Smooth muscle cell (in vitro differentiated cells): ENCODE measurements at regions not wholly inside any gene's neighbourhood (a gene's known extent, or its start where the extent isn't known, plus 50 kb on each side); places are given as distances from the start of the nearest gene placed in this dataset.

Experiments
- DNase-seq: peaks from one replicate; lab custom pipeline; 2025; ENCODE audit not compliant: unreplicated experiment; lab: John Stamatoyannopoulos, UW
- H2AFZ ChIP-seq: fragments of 200-600 bp; sonication (generic); 2 replicates; pipeline ENCODE4 v1.6.0; 2016; ENCODE audit warnings: antibody characterized with exemption, low read depth, mild to moderate bottlenecking
- H3F3A ChIP-seq: fragments of 200-600 bp; sonication (generic); 2 replicates; pipeline ENCODE4 v1.6.0; 2017; ENCODE audit warnings: antibody characterized with exemption, low read depth
- H3K27ac ChIP-seq: fragments of 200-600 bp; sonication (generic); 2 replicates; pipeline ENCODE4 v1.5.1; 2016; ENCODE audit warnings: low read depth, mild to moderate bottlenecking
- H3K27me3 ChIP-seq: fragments of 200-600 bp; sonication (generic); 2 replicates; pipeline ENCODE4 v1.6.1; 2016; ENCODE audit warnings: low read depth, mild to moderate bottlenecking
- H3K36me3 ChIP-seq: fragments of 200-600 bp; sonication (generic); 2 replicates; pipeline ENCODE4 v1.5.1; 2016; ENCODE audit warnings: low read depth
- H3K4me1 ChIP-seq: fragments of 200-600 bp; sonication (generic); 2 replicates; pipeline ENCODE4 v1.5.1; 2016; ENCODE audit warnings: low read depth
- H3K4me2 ChIP-seq: fragments of 200-600 bp; sonication (generic); 2 replicates; pipeline ENCODE4 v1.6.0; 2016; ENCODE audit warnings: mild to moderate bottlenecking
- H3K4me3 ChIP-seq: fragments of 200-600 bp; sonication (generic); 2 replicates; pipeline ENCODE4 v1.5.1; 2016; ENCODE audit warnings: mild to moderate bottlenecking
- H3K79me2 ChIP-seq: fragments of 200-600 bp; sonication (generic); 2 replicates; pipeline ENCODE4 v1.6.0; 2016; ENCODE audit warnings: low read depth, mild to moderate bottlenecking
- H3K9ac ChIP-seq: fragments of 200-600 bp; sonication (generic); 2 replicates; pipeline ENCODE4 v1.6.0; 2016; ENCODE audit warnings: low read depth
- H3K9me3 ChIP-seq: fragments of 200-600 bp; sonication (generic); replicated peaks from 2 replicates; pipeline ENCODE4 v1.5.1; 2016; ENCODE audit warnings: low read depth
- H4K20me1 ChIP-seq: fragments of 200-600 bp; sonication (generic); 2 replicates; pipeline ENCODE4 v1.6.0; 2016; ENCODE audit warnings: low read depth
- WGBS: methylation state at CpG from one replicate; pipeline ENCODE4 v1.1.7; 2016; ENCODE audit warnings: low lambda C conversion rate; 5-methylcytosine and 5-hydroxymethylcytosine counted together
- TF ChIP-seq, protein P1 (sequence below): fragments of 200-600 bp; sonication (generic); IDR thresholded peaks from 2 replicates; pipeline ENCODE4 v1.5.1; 2017; ENCODE audit warnings: borderline replicate concordance, mild to moderate bottlenecking, antibody characterized with exemption; ENCODE audit not compliant: insufficient read depth, poor library complexity, severe bottlenecking

DNA sequence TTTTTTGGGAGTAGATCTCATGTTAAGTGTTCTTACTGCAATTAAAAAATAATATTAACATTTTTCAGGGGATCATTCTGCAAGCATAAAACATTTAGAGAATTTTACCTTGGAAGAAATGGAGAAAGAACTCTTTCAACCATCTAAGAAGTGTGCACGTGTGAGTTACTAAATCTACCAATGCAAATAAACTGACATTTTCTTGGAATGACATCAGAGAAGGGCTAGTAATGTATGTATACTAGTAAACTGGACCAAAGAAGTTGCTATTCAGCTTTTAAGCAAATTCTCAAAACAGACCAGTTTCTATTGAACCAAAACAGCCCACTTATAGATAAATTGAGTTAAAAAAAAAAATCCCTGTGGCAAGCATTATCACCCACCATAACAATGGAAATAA lies 191.2 kb downstream of the BTBD3 start:
- no peaks in the 10 kb centered on the region for H3F3A ChIP-seq
- H3K36me3 ChIP-seq = peaks cover 9% of the 10 kb centered on the region
- no peak overlapping the region for H3K4me3 ChIP-seq
- no peaks in the 10 kb centered on the region for H3K27me3 ChIP-seq
- no peak overlapping the region for H3K9ac ChIP-seq
- H3K9me3 ChIP-seq = peaks cover 12% of the 10 kb centered on the region
- WGBS = 48% methylated on average over 1 of the region's 1 CpG
- TF ChIP-seq, protein P1, sequence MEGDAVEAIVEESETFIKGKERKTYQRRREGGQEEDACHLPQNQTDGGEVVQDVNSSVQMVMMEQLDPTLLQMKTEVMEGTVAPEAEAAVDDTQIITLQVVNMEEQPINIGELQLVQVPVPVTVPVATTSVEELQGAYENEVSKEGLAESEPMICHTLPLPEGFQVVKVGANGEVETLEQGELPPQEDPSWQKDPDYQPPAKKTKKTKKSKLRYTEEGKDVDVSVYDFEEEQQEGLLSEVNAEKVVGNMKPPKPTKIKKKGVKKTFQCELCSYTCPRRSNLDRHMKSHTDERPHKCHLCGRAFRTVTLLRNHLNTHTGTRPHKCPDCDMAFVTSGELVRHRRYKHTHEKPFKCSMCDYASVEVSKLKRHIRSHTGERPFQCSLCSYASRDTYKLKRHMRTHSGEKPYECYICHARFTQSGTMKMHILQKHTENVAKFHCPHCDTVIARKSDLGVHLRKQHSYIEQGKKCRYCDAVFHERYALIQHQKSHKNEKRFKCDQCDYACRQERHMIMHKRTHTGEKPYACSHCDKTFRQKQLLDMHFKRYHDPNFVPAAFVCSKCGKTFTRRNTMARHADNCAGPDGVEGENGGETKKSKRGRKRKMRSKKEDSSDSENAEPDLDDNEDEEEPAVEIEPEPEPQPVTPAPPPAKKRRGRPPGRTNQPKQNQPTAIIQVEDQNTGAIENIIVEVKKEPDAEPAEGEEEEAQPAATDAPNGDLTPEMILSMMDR = no peak
- no peaks in the 10 kb centered on the region for H3K79me2 ChIP-seq
- no peak overlapping the region for H3K27ac ChIP-seq
- no peak overlapping the region for H2AFZ ChIP-seq
- no peaks in the 10 kb centered on the region for H4K20me1 ChIP-seq
- no peaks in the 10 kb centered on the region for H3K4me1 ChIP-seq
- no peak overlapping the region for H3K4me2 ChIP-seq
- no peak for DNase-seq

DNA sequence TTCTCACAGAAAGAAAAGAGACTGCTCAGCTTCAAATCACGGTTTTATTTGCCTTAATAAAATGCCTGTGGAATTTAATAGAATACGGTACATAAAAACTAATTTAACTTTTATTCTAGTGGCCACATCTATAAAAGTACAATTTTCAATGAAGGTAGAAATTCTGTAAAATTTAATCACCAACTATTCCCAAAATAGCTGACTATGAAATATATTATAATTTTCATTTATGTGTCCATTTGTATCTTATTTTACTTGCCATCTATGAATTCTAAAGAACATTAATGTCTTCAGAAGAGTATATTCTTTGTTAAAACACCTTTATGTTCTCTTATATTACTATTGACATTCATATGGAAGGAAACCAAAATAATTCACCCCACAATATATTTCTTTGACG lies 192.6 kb downstream of the BTBD3 start:
- H3K4me3 ChIP-seq = no peak overlapping the region

DNA sequence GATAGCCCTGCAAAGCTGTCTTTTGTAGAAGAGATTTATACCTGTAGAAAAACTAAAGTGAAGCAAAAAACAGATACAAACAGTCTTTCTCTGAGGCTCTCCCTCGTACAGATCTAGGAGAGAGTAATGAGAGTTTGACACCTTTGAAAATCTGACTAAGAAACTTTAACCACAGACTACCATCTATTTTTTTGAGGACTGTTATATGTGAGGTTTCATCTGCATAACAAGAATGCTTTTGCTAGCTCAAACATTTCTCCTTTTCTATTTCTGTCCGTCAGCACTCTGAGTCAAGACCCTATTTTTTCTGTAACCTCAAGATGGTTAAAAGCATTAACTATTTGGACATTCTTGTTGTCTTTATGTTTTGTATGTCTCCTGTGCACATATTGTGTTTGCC lies 193.0 kb downstream of the BTBD3 start:
- peak overlapping the region; percentile 71 for H3K4me2 ChIP-seq
- no peaks in the 10 kb centered on the region for H4K20me1 ChIP-seq
- H3F3A ChIP-seq = no peaks in the 10 kb centered on the region
- TF ChIP-seq, protein P1 = no peak
- H3K9me3 ChIP-seq = peaks cover 12% of the 10 kb centered on the region
- no peak overlapping the region for H3K27ac ChIP-seq
- H3K4me3 ChIP-seq = no peak overlapping the region
- no peaks in the 10 kb centered on the region for H3K4me1 ChIP-seq
- WGBS = 6% methylated on average over 2 of the region's 2 CpGs
- no peaks in the 10 kb centered on the region for H3K79me2 ChIP-seq
- H3K36me3 ChIP-seq = peaks cover 9% of the 10 kb centered on the region
- no peak overlapping the region for H2AFZ ChIP-seq
- H3K27me3 ChIP-seq = no peaks in the 10 kb centered on the region
- no peak overlapping the region for H3K9ac ChIP-seq
- no peak for DNase-seq

More for the DNA sequence above, 192.6 kb downstream of the BTBD3 start:
- Histone ChIP-seq H3K36me3 (peaks cover 9% of the 10 kb centered on the region), H4K20me1 (no peaks in the 10 kb centered on the region), H3K27ac (no peak overlapping the region), H3K9ac (no peak overlapping the region), H3K4me2 (peak overlapping the region; percentile 71), H3F3A (no peaks in the 10 kb centered on the region), H2AFZ (no peak overlapping the region), H3K79me2 (no peaks in the 10 kb centered on the region), H3K4me1 (no peaks in the 10 kb centered on the region), H3K9me3 (peaks cover 12% of the 10 kb centered on the region), H3K27me3 (no peaks in the 10 kb centered on the region)
- DNase-seq = no peak
- WGBS = 90% methylated on average over 3 of the region's 3 CpGs
- TF ChIP-seq, protein P1 = no peak

DNA sequence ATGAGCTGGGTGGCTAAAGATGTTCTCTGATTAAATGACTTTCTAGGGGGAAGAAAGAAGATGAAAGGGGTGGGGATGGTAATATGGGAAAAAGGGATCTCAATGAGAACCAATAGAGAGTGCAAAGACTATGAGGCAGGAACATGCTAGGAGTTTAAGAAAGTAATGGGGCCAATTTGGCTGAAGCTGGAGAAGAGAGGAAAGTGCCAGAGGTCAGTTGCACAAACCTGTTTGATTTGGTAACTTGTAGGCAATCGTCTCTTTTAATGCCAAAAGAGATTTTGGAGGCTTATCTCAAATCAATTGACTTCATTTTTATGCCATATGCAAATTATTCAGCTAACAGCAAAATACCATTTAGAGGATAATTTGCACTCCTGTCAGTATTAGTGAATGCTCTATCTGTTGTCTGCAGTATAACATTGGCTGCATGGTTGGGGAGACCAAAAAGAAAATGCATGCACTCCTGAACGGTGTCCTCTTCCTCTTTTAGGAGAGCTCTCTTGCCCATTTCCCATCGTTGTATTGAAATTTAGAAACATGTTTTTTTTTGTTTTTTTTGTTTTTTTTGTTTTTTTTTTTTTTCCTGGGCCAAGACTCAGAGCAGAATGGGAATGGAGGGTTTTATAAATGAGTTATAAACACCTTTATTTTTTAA lies 193.9 kb downstream of the BTBD3 start:
- no peaks in the 10 kb centered on the region for H3F3A ChIP-seq
- H3K4me1 ChIP-seq = no peaks in the 10 kb centered on the region
- peaks cover 9% of the 10 kb centered on the region for H3K9me3 ChIP-seq
- H3K36me3 ChIP-seq = peaks cover 9% of the 10 kb centered on the region
- WGBS = 91% methylated on average over 3 of the region's 3 CpGs
- TF ChIP-seq, protein P1 = no peak
- peak overlapping the region; percentile 71 for H3K4me2 ChIP-seq
- H4K20me1 ChIP-seq = no peaks in the 10 kb centered on the region
- no peak for DNase-seq
- no peak overlapping the region for H2AFZ ChIP-seq
- H3K4me3 ChIP-seq = no peak overlapping the region
- H3K27ac ChIP-seq = no peak overlapping the region
- no peaks in the 10 kb centered on the region for H3K27me3 ChIP-seq
- no peaks in the 10 kb centered on the region for H3K79me2 ChIP-seq
- no peak overlapping the region for H3K9ac ChIP-seq
